Peyer's patch (tissue), 4 donors: ENCODE measurements at regions not wholly inside any gene's neighbourhood (a gene's known extent, or its start where the extent isn't known, plus 50 kb on each side); places are given as distances from the start of the nearest gene placed in this dataset.

ENCODE experiments used
- POLR2A ChIP-seq, 2 donors: fragments of 450-650 bp; IDR thresholded peaks; one replicate each; pipeline ENCODE4 v1.5.1; 2017; ENCODE audit warnings: antibody characterized with exemption in 2 of 2, mild to moderate bottlenecking in 2 of 2, moderate library complexity in 2 of 2
- TF ChIP-seq, protein P1 (sequence below), 6 experiments: fragments of 450-650 bp in 4 of 6; fragments of 200-600 bp in 2 of 6; sonication (generic) in 1 of 6; IDR thresholded peaks; one replicate each; pipeline ENCODE4 v1.5.1; 2017 to 2019; ENCODE audit warnings: antibody characterized with exemption in 6 of 6, mild to moderate bottlenecking in 3 of 6, moderate library complexity in 1 of 6

DNA sequence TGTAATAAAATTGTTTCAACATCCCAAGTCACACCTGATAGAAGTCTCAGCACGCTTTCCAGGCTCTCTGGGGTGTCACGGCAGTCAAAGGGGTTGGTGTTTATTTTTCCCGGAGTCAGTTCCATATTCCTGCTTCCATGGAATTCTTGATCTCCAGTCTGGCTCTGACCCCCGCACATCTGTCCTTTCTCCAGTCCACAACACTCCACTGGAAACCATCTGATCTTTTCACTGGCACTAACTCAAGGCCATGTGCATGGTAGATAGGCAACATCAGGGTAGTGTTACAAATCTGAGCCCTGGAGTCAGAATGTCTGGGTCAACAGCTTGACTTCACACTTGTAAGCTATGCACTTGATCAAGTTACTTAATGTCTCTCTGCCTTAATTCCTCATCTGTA lies 176.2 kb downstream of the WDR11 start:
- no peak for TF ChIP-seq POLR2A (IDR thresholded peaks at IDR 0.05)
- TF ChIP-seq, protein P1, sequence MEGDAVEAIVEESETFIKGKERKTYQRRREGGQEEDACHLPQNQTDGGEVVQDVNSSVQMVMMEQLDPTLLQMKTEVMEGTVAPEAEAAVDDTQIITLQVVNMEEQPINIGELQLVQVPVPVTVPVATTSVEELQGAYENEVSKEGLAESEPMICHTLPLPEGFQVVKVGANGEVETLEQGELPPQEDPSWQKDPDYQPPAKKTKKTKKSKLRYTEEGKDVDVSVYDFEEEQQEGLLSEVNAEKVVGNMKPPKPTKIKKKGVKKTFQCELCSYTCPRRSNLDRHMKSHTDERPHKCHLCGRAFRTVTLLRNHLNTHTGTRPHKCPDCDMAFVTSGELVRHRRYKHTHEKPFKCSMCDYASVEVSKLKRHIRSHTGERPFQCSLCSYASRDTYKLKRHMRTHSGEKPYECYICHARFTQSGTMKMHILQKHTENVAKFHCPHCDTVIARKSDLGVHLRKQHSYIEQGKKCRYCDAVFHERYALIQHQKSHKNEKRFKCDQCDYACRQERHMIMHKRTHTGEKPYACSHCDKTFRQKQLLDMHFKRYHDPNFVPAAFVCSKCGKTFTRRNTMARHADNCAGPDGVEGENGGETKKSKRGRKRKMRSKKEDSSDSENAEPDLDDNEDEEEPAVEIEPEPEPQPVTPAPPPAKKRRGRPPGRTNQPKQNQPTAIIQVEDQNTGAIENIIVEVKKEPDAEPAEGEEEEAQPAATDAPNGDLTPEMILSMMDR (IDR thresholded peaks at IDR 0.05) = no peak
